GM12892 (cell line): ENCODE measurements at regions not wholly inside any gene's neighbourhood (a gene's known extent, or its start where the extent isn't known, plus 50 kb on each side); places are given as distances from the start of the nearest gene placed in this dataset.

Experiments
- POLR2A ChIP-seq: IDR thresholded peaks from 2 replicates; pipeline ENCODE4 v1.6.1; 2011; ENCODE audit warnings: low read depth, low read length, control low read depth
- TAF1 ChIP-seq: IDR thresholded peaks from 2 replicates; pipeline ENCODE4 v1.6.1; 2011; ENCODE audit warnings: low read depth, mild to moderate bottlenecking, control low read depth, low read length, borderline replicate concordance

DNA sequence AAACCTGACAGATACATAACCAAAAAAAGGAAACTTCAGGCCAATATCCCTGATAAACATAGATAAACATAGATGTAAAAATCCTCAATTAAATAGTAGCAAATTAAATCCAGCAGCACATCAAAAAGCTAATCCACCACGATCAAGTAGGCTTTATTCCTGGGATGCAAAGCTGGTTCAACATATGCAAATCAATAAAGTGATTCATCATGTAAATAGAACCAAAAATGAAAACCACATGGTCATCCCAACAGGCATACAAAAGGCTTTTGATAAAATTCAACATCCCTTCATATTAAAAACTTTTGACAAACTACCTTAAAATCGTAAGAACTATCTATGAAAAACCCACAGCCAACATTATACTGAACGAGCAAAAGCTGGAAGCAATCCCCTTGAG, 882.2 kb downstream of the NTRK3 start:
- TF ChIP-seq TAF1 (no peak), POLR2A (no peak)
